ENCODE measurements at regions not wholly inside any gene's neighbourhood (a gene's known extent, or its start where the extent isn't known, plus 50 kb on each side); places are given as distances from the start of the nearest gene placed in this dataset.

GRCh38 chr13:109989686-109990085, 203.3 kb upstream of the IRS2 start:
- WGBS, 2 donors (ENCODE audit: low coverage in 1 of 2): 82% methylated on average over 2 to 3 of the region's 3 CpGs
- no peak for TF ChIP-seq EP300 (IDR thresholded peaks at IDR 0.05; ENCODE audit: low read depth)
- TF ChIP-seq POLR2A (IDR thresholded peaks at IDR 0.05): no peak
- no peak for TF ChIP-seq CTCF (IDR thresholded peaks at IDR 0.05)
- no peak for TF ChIP-seq POLR2AphosphoS5 (IDR thresholded peaks at IDR 0.05)
- intact Hi-C loops (cut with DNase I; ENCODE audit: low total_unique reads): no loop called here

GRCh38 chr13:109989155-109989554, 202.8 kb upstream of the IRS2 start:
- in situ Hi-C loops (cut with MboI; ENCODE audit: low pct_ligation_motif_present in 1 of 4, low pct_unique_long_range_greater_than_20kb in 1 of 4, low sequenced_read_pairs in 3 of 4): no loop called here
- TF ChIP-seq POLR2A (IDR thresholded peaks at IDR 0.05) (no peak), CTCF (IDR thresholded peaks at IDR 0.05) (no peak), EP300 (IDR thresholded peaks at IDR 0.05; ENCODE audit: low read depth) (no peak), POLR2AphosphoS5 (IDR thresholded peaks at IDR 0.05) (no peak)
- 74 to 75% methylated on average over 3 to 4 of the region's 4 CpGs for WGBS, 2 donors (ENCODE audit: low coverage in 1 of 2)

More at GRCh38 chr13:109989686-109990085, 203.3 kb upstream of the IRS2 start:
- no peak overlapping the region for H3K27ac ChIP-seq
- no peaks in the 10 kb centered on the region for H3K27me3 ChIP-seq
- in situ Hi-C loops (cut with MboI; ENCODE audit: low pct_ligation_motif_present in 1 of 4, low pct_unique_long_range_greater_than_20kb in 1 of 4, low sequenced_read_pairs in 3 of 4): no loop called here
- H3K4me1 ChIP-seq: no peaks in the 10 kb centered on the region
- DNase-seq: no peak
- H3K36me3 ChIP-seq: no peaks in the 10 kb centered on the region
- H3K9me3 ChIP-seq: no peaks in the 10 kb centered on the region
- no peak overlapping the region for H3K4me3 ChIP-seq

GRCh38 chr13:109986851-109987250, 200.5 kb upstream of the IRS2 start:
- H3K4me1 ChIP-seq: no peaks in the 10 kb centered on the region
- WGBS, 2 donors (ENCODE audit: low coverage in 1 of 2): 97 to 100% methylated on average over 1 of the region's 1 CpG
- TF ChIP-seq CTCF (IDR thresholded peaks at IDR 0.05) (no peak), POLR2A (IDR thresholded peaks at IDR 0.05) (no peak), POLR2AphosphoS5 (IDR thresholded peaks at IDR 0.05) (no peak), EP300 (IDR thresholded peaks at IDR 0.05; ENCODE audit: low read depth) (no peak)
- intact Hi-C loops (cut with DNase I; ENCODE audit: low total_unique reads): no loop called here
- H3K4me3 ChIP-seq: no peak overlapping the region
- no peaks in the 10 kb centered on the region for H3K9me3 ChIP-seq
- in situ Hi-C loops (cut with MboI; ENCODE audit: low pct_ligation_motif_present in 1 of 4, low pct_unique_long_range_greater_than_20kb in 1 of 4, low sequenced_read_pairs in 3 of 4): no loop called here
- H3K36me3 ChIP-seq: no peaks in the 10 kb centered on the region
- no peak for DNase-seq
- H3K27me3 ChIP-seq: no peaks in the 10 kb centered on the region
- no peak overlapping the region for H3K27ac ChIP-seq

More at GRCh38 chr13:109989155-109989554, 202.8 kb upstream of the IRS2 start:
- Histone ChIP-seq H3K36me3 (no peaks in the 10 kb centered on the region), H3K27me3 (no peaks in the 10 kb centered on the region), H3K9me3 (no peaks in the 10 kb centered on the region), H3K27ac (no peak overlapping the region), H3K4me1 (no peaks in the 10 kb centered on the region), H3K4me3 (no peak overlapping the region)
- no peak for DNase-seq
- intact Hi-C loops (cut with DNase I; ENCODE audit: low total_unique reads): no loop called here

GRCh38 chr13:109985871-109986450, 199.6 kb upstream of the IRS2 start:
- 74 to 82% methylated on average over 4 to 6 of the region's 6 CpGs for WGBS, 2 donors (ENCODE audit: low coverage in 1 of 2)
- no peak for DNase-seq
- H3K4me3 ChIP-seq: no peak overlapping the region
- TF ChIP-seq EP300 (IDR thresholded peaks at IDR 0.05; ENCODE audit: low read depth) (no peak), POLR2AphosphoS5 (IDR thresholded peaks at IDR 0.05) (no peak), POLR2A (IDR thresholded peaks at IDR 0.05) (no peak), CTCF (IDR thresholded peaks at IDR 0.05) (no peak)
- no peaks in the 10 kb centered on the region for H3K36me3 ChIP-seq
- H3K4me1 ChIP-seq: no peaks in the 10 kb centered on the region
- intact Hi-C loops (cut with DNase I; ENCODE audit: low total_unique reads) (no loop called here), in situ Hi-C loops (cut with MboI; ENCODE audit: low pct_ligation_motif_present in 1 of 4, low pct_unique_long_range_greater_than_20kb in 1 of 4, low sequenced_read_pairs in 3 of 4) (no loop called here)
- H3K27ac ChIP-seq: no peak overlapping the region
- no peaks in the 10 kb centered on the region for H3K9me3 ChIP-seq
- H3K27me3 ChIP-seq: no peaks in the 10 kb centered on the region

Measured in transverse colon (tissue), 4 donors.